ENCODE measurements at regions not wholly inside any gene's neighbourhood (a gene's known extent, or its start where the extent isn't known, plus 50 kb on each side); places are given as distances from the start of the nearest gene placed in this dataset.

GRCh38 chrX:22373094-22373493 is 100.4 kb downstream of the CBLL2 start:
- no peak for TF ChIP-seq POLR2A (IDR thresholded peaks at IDR 0.05)
- no peak for TF ChIP-seq CTCF (IDR thresholded peaks at IDR 0.05)

Measured in tibial nerve (tissue), 3 donors.